Endodermal cell (in vitro differentiated cells): ENCODE measurements at regions not wholly inside any gene's neighbourhood (a gene's known extent, or its start where the extent isn't known, plus 50 kb on each side); places are given as distances from the start of the nearest gene placed in this dataset.
A peak's percentile ranks its signal among the peaks of the same experiment; 100 is the strongest.

Experiments used
- DNase-seq: peaks from one replicate; pipeline ENCODE4 v3.0.0-alpha.2; 2017
- H3K27ac ChIP-seq: 2 replicates; pipeline ENCODE4 v1.5.1; 2013; ENCODE audit warnings: mild to moderate bottlenecking, low read depth, low read length, moderate library complexity
- H3K27me3 ChIP-seq: 2 replicates; pipeline ENCODE4 v1.6.1; 2013; ENCODE audit warnings: mild to moderate bottlenecking, low read length, moderate library complexity; ENCODE audit not compliant: insufficient read depth, control insufficient read depth, poor library complexity, severe bottlenecking
- H3K36me3 ChIP-seq: 2 replicates; pipeline ENCODE4 v1.7.0; 2013; ENCODE audit warnings: mild to moderate bottlenecking, low read length, moderate library complexity; ENCODE audit not compliant: control insufficient read depth, insufficient read depth
- H3K4me1 ChIP-seq: one replicate; pipeline ENCODE4 v1.7.0; 2013; ENCODE audit warnings: low read length; ENCODE audit not compliant: control insufficient read depth, insufficient read depth
- H3K4me3 ChIP-seq: 2 replicates; pipeline ENCODE4 v1.5.1; 2013; ENCODE audit warnings: mild to moderate bottlenecking, low read length, moderate library complexity
- H3K9ac ChIP-seq: 2 replicates; pipeline ENCODE4 v1.6.1; 2013; ENCODE audit warnings: mild to moderate bottlenecking, low read length, moderate library complexity; ENCODE audit not compliant: poor library complexity, severe bottlenecking; ENCODE audit errors: extremely low read depth
- H3K9me3 ChIP-seq: 2 replicates; pipeline ENCODE4 v1.6.1; 2013; ENCODE audit warnings: mild to moderate bottlenecking, low read length, moderate library complexity; ENCODE audit not compliant: control insufficient read depth
- H3K27ac Mint-ChIP-seq: 2 replicates; pipeline ENCODE4 v1.8.0; 2020; ENCODE audit warnings: mixed read lengths
- H3K27me3 Mint-ChIP-seq: 2 replicates; pipeline ENCODE4 v1.8.0; 2021; ENCODE audit warnings: mild to moderate bottlenecking, mixed read lengths; ENCODE audit not compliant: insufficient read depth
- H3K36me3 Mint-ChIP-seq: 2 replicates; pipeline ENCODE4 v1.8.0; 2020; ENCODE audit warnings: low read depth, mixed read lengths
- H3K4me1 Mint-ChIP-seq: 2 replicates; pipeline ENCODE4 v1.8.0; 2020; ENCODE audit warnings: mixed read lengths
- H3K4me3 Mint-ChIP-seq: 2 replicates; pipeline ENCODE4 v1.8.0; 2020; ENCODE audit warnings: mild to moderate bottlenecking, moderate library complexity, mixed read lengths
- H3K9me3 Mint-ChIP-seq: 2 replicates; pipeline ENCODE4 v1.8.0; 2020; ENCODE audit warnings: mild to moderate bottlenecking, mixed read lengths
- WGBS, 2 experiments: methylation state at CpG; one replicate each; pipeline versions ENCODE4 v1.1.5 to v1.1.7; 2013; ENCODE audit warnings: missing lambda C conversion rate in 2 of 2, mixed read lengths in 1 of 2; ENCODE audit not compliant: insufficient coverage in 1 of 2, insufficient read length in 1 of 2; 5-methylcytosine and 5-hydroxymethylcytosine counted together
- TF ChIP-seq, protein P1 (sequence below): fragments of 200-600 bp; sonication (generic); conservative IDR thresholded peaks from 2 replicates; pipeline ENCODE4 v1.5.0; 2021; ENCODE audit warnings: antibody characterized with exemption, mild to moderate bottlenecking

GRCh38 chr10:107502229-107502985 is 337.9 kb upstream of the SORCS1 start:
- TF ChIP-seq, protein P1, sequence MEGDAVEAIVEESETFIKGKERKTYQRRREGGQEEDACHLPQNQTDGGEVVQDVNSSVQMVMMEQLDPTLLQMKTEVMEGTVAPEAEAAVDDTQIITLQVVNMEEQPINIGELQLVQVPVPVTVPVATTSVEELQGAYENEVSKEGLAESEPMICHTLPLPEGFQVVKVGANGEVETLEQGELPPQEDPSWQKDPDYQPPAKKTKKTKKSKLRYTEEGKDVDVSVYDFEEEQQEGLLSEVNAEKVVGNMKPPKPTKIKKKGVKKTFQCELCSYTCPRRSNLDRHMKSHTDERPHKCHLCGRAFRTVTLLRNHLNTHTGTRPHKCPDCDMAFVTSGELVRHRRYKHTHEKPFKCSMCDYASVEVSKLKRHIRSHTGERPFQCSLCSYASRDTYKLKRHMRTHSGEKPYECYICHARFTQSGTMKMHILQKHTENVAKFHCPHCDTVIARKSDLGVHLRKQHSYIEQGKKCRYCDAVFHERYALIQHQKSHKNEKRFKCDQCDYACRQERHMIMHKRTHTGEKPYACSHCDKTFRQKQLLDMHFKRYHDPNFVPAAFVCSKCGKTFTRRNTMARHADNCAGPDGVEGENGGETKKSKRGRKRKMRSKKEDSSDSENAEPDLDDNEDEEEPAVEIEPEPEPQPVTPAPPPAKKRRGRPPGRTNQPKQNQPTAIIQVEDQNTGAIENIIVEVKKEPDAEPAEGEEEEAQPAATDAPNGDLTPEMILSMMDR = no peak
- H3K27me3 ChIP-seq = no peaks in the 10 kb centered on the region

GRCh38 chr10:107498983-107499382 is 334.5 kb upstream of the SORCS1 start:
- TF ChIP-seq, protein P1 = no peak
- no peak overlapping the region for H3K4me3 Mint-ChIP-seq
- Histone ChIP-seq H3K9ac (no peak overlapping the region), H3K36me3 (no peaks in the 10 kb centered on the region), H3K9me3 (peaks cover 19% of the 10 kb centered on the region), H3K27me3 (no peaks in the 10 kb centered on the region), H3K4me3 (no peak overlapping the region), H3K4me1 (no peaks in the 10 kb centered on the region), H3K27ac (no peak overlapping the region)
- no peaks in the 10 kb centered on the region for H3K4me1 Mint-ChIP-seq
- no peak for DNase-seq
- H3K36me3 Mint-ChIP-seq = peaks cover 9% of the 10 kb centered on the region
- H3K27me3 Mint-ChIP-seq = no peaks in the 10 kb centered on the region
- peaks cover 24% of the 10 kb centered on the region for H3K9me3 Mint-ChIP-seq
- H3K27ac Mint-ChIP-seq = no peak overlapping the region

More at GRCh38 chr10:107502229-107502985, 337.9 kb upstream of the SORCS1 start:
- H3K9me3 ChIP-seq = peaks cover 32% of the 10 kb centered on the region
- Mint-ChIP-seq H3K4me1 (no peaks in the 10 kb centered on the region), H3K27me3 (no peaks in the 10 kb centered on the region), H3K9me3 (peaks cover 39% of the 10 kb centered on the region), H3K27ac (no peak overlapping the region), H3K36me3 (peaks cover 16% of the 10 kb centered on the region), H3K4me3 (no peak overlapping the region)
- peak overlapping the region; percentile 24 for H3K4me3 ChIP-seq
- WGBS, 2 experiments = 75 to 83% methylated on average over 1 of the region's 1 CpG
- DNase-seq = no peak
- no peak overlapping the region for H3K9ac ChIP-seq
- no peaks in the 10 kb centered on the region for H3K36me3 ChIP-seq
- no peaks in the 10 kb centered on the region for H3K4me1 ChIP-seq
- H3K27ac ChIP-seq = no peak overlapping the region

DNA sequence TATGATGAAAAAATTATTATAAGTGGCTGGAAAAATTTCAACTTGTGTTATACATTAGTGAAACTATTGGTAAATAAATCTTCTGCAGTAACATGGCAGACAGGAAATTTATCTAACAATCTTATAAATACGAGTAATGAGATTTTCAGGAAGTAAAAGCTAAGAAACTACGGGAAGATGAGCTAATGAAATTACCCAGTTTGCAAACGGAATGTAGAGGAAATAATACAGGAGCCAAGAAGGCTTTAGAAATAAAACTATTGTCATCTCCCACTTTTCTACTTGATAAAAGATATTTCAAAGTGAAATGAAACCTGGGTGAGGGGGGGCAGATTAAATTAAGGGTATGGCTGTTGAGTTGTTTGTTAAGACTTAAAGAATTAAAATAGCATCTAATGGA is 332.5 kb upstream of the SORCS1 start:
- peaks cover 7% of the 10 kb centered on the region for H3K9me3 Mint-ChIP-seq
- H3K36me3 Mint-ChIP-seq = peaks cover 4% of the 10 kb centered on the region
- no peak for DNase-seq
- no peak overlapping the region for H3K27ac ChIP-seq
- no peak overlapping the region for H3K27ac Mint-ChIP-seq
- H3K4me1 Mint-ChIP-seq = peaks cover 7% of the 10 kb centered on the region
- no peaks in the 10 kb centered on the region for H3K36me3 ChIP-seq
- no peak overlapping the region for H3K4me3 ChIP-seq
- WGBS, 2 experiments = 93% methylated on average over 3 of the region's 3 CpGs; no CpG with 5 or more reads in 1 of the 2 experiments
- TF ChIP-seq, protein P1 = no peak
- H3K27me3 Mint-ChIP-seq = no peaks in the 10 kb centered on the region
- H3K9ac ChIP-seq = no peak overlapping the region
- no peak overlapping the region for H3K4me3 Mint-ChIP-seq
- peaks cover 3% of the 10 kb centered on the region for H3K4me1 ChIP-seq
- no peaks in the 10 kb centered on the region for H3K27me3 ChIP-seq
- H3K9me3 ChIP-seq = no peaks in the 10 kb centered on the region
